SK-N-MC (cell line): ENCODE measurements at regions not wholly inside any gene's neighbourhood (a gene's known extent, or its start where the extent isn't known, plus 50 kb on each side); places are given as distances from the start of the nearest gene placed in this dataset.

Experiments used
- EZH2 ChIP-seq: fragments of 200-600 bp; sonication (generic); IDR thresholded peaks from one replicate; pipeline ENCODE4 v1.6.1; 2017; ENCODE audit warnings: antibody characterized with exemption
- FOXP2 ChIP-seq: optimal IDR thresholded peaks from 2 replicates; pipeline ENCODE3; 2011; ENCODE audit warnings: mild to moderate bottlenecking, moderate library complexity; ENCODE audit not compliant: insufficient read depth; ENCODE audit errors: extremely low read length, control extremely low read depth

- TF ChIP-seq FOXP2: no peak
- no peak for TF ChIP-seq EZH2
These were observed 140.7 kb downstream of the SIPA1L2 start for GRCh38 chr1:232489256-232489655.
